Coronary artery (tissue), 2 donors: ENCODE measurements at regions not wholly inside any gene's neighbourhood (a gene's known extent, or its start where the extent isn't known, plus 50 kb on each side); places are given as distances from the start of the nearest gene placed in this dataset.
A peak's percentile ranks its signal among the peaks of the same experiment; 100 is the strongest.

Experiments
- DNase-seq: peaks from one replicate; pipeline ENCODE4 v3.0.0-alpha.2; 2017; ENCODE audit warnings: low spot score
- H3K27ac ChIP-seq, 2 donors: fragments of 200-600 bp; sonication (generic); one replicate each; pipeline ENCODE4 v1.5.1; 2016 to 2019
- H3K4me3 ChIP-seq: fragments of 200-600 bp; sonication (generic); 2 replicates; pipeline ENCODE4 v1.5.1; 2016; ENCODE audit warnings: mild to moderate bottlenecking, moderate library complexity
- TF ChIP-seq, protein P1 (sequence below): fragments of 200-600 bp; sonication (generic); IDR thresholded peaks from one replicate; pipeline ENCODE4 v1.5.1; 2019; ENCODE audit warnings: antibody characterized with exemption

GRCh38 chr2:120539937-120540718 is 194.2 kb downstream of the INHBB start:
- TF ChIP-seq, protein P1, sequence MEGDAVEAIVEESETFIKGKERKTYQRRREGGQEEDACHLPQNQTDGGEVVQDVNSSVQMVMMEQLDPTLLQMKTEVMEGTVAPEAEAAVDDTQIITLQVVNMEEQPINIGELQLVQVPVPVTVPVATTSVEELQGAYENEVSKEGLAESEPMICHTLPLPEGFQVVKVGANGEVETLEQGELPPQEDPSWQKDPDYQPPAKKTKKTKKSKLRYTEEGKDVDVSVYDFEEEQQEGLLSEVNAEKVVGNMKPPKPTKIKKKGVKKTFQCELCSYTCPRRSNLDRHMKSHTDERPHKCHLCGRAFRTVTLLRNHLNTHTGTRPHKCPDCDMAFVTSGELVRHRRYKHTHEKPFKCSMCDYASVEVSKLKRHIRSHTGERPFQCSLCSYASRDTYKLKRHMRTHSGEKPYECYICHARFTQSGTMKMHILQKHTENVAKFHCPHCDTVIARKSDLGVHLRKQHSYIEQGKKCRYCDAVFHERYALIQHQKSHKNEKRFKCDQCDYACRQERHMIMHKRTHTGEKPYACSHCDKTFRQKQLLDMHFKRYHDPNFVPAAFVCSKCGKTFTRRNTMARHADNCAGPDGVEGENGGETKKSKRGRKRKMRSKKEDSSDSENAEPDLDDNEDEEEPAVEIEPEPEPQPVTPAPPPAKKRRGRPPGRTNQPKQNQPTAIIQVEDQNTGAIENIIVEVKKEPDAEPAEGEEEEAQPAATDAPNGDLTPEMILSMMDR, result no peak
- peak overlapping the region; percentile 19 for H3K4me3 ChIP-seq
- DNase-seq, result peak; percentile 94
- peak overlapping the region; percentile 51 to 76 for H3K27ac ChIP-seq

DNA sequence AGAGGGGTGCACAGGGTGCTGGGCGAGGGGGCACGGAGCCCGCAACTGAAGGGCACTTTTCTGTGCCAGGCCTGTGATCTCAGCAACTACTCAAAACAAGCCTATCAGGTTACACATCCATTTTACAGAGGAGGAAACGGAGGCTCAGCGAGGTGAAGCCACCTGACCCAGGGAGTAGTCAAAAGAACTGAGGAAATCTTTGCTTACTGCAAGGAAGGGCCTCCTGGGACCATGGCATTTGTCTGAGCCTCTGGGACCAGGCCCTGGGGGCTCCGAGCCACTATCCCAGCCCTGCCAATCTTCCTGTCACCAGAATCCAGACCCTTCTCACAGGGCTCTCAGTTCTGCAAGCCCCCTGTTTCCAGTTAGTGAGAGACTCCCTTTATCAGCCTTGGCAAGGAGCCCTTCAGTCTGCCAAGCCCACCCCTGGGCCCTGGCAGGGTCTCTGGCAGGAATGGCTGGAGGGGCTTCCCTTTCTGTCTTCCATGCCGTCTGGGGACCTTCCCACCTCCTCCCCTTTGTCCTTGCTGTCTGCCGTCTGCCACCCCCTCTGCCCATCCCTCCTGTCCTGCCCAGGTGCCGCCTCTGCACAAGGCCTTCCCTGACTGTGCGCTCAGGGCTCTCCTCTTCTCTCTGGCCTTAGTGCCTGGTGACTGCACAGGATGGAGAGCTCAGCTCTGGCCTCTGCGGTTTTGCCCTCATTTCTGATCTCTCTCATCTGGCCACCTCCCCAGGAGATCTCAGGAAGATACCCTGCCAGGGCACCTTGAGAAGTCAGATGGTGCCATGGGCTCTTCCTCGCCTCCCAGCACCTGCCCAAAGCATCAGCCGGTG is 194.7 kb upstream of the GLI2 start:
- H3K4me3 ChIP-seq, result peak overlapping the region; percentile 19
- DNase-seq, result no peak
- H3K27ac ChIP-seq, result peak overlapping the region; percentile 51 to 76
- TF ChIP-seq, protein P1, result no peak

- TF ChIP-seq, protein P1, result no peak
- Histone ChIP-seq H3K4me3 (no peak overlapping the region), H3K27ac (no peak overlapping the region)
- DNase-seq, result no peak
These were observed 194.1 kb upstream of the GLI2 start for GRCh38 chr2:120541553-120541932.

DNA sequence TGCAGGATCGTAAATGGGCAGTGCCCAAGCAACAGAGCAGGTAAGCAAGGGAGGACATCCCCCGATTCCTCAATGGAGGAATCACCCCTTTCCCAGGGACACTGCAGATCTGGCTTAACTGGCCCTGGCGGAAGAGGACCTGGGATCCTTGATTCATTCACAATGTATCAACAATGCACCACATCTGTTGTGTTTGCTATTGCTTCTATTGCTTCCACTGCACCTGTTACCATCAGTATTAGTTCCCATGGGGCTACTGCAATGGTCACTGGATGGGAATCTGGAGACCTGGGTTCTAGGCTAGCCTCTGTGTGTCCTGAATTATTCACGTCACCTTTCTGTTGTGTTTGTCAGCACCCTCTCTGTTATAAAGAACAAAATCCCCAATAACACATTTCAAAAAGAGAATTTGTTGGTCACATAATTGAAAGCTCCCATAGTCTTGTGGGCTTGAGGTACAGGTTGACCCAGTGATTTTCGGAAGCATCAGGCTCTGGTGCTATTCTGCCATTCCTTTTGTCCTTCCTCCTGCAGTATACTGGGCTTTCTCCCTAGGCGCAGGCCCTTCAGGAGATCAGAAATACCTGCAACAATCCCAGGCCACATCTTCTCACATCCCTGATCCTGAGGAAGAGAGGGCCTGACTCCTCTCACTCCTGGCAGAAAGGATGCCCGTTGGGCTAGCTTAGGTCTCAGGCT is 193.5 kb upstream of the GLI2 start:
- TF ChIP-seq, protein P1, result no peak
- no peak overlapping the region for H3K27ac ChIP-seq
- no peak for DNase-seq
- no peak overlapping the region for H3K4me3 ChIP-seq

DNA sequence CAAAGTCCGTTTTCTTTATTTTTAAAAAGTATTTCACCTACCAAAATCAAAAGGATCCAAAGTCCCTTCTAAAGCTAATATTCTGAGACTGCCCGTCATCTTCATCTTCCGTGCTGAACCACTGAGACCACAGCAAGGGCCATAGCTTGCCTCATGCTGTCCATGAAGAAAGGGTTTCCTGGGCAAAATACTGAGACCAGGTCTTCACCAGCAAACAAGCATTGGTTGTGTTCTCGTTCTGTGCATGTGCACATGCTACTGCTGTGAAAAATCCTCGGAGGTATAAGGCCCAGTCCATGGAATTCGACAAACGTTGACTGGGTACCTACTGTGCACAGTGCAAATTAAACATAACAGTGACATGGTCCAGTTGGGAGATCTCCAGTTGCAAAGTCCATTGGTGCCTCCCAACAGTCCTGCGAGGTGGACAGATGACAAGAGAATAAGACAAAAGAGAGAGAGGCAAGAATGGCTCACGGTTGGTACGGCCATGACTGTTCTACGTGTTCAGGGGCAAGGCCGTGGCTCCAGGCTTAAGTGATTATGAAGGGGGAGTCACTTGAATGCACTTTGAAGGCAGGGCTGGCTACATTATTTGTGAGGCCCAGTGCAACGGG is 192.6 kb upstream of the GLI2 start:
- TF ChIP-seq, protein P1, result no peak

DNA sequence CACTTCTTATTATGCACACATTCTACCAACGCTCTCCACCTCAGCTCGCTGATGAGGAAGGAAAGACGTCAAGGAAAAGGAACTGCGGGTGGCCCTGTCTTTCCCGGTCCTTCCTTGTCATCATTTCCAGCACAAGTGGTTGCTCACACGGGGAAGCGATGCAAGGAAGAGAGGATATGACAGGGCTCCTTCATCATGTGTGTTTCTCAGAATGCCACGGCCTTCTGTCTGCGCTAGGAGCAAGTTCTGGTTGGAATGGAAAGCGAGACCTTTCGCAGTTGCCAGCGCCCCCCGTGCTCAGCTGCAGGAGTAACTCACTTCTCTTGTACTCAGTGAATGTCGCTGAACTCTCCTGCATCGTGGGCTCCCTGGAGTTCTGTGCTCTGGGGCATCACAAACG is 191.8 kb upstream of the GLI2 start:
- DNase-seq, result no peak
- H3K4me3 ChIP-seq, result no peak overlapping the region
- H3K27ac ChIP-seq, result peak overlapping the region in 1 of 2 donors; percentile 30
- TF ChIP-seq, protein P1, result no peak

More for the DNA sequence above, 192.6 kb upstream of the GLI2 start:
- no peak for DNase-seq
- Histone ChIP-seq H3K27ac (no peak overlapping the region), H3K4me3 (no peak overlapping the region)
